K562 (cell line): ENCODE measurements at regions not wholly inside any gene's neighbourhood (a gene's known extent, or its start where the extent isn't known, plus 50 kb on each side); places are given as distances from the start of the nearest gene placed in this dataset.

ENCODE experiments used
- ATAC-seq: fragments of 200-7000 bp; cut with Tn5 transposase; 3 replicates; pipeline ENCODE4 v1.9.1; 2020; ENCODE audit warnings: moderate library complexity
- BruUV-seq: library from RNA; stranded (reverse); fragments of 400-500 nt; replicated peaks from 2 replicates; lab custom pipeline; 2021; lab: Mats Ljungman, UMichigan
- CTCF ChIA-PET: fragments of 300-600 bp; formaldehyde crosslinking; extraction: SDS; loops from one replicate; lab custom pipeline; 2021; ENCODE audit warnings: low intra/inter-chr PET ratio; lab: Yijun Ruan, JAX
- POLR2A ChIA-PET: fragments of 300-600, 350-650 bp; sonication (Branson Sonifier 250); formaldehyde crosslinking; extraction: SDS; loops from one replicate; lab custom pipeline; 2021; ENCODE audit warnings: antibody characterized with exemption, inconsistent platforms; lab: Yijun Ruan, JAX
- DNase-seq, 4 experiments: peaks; one replicate each; pipeline versions ENCODE4 v3.0.0 to v3.0.0-alpha.2; 2011 to 2018; ENCODE audit warnings: low spot score in 3 of 4, mixed read lengths in 3 of 4; ENCODE audit errors: extremely low read depth in 1 of 4
- FAIRE-seq: peaks from 2 replicates; lab custom pipeline; 2011; peaks lifted over from hg19 to GRCh38; lab: Jason Lieb, UNC
- H2AFZ ChIP-seq: 2 replicates; pipeline ENCODE4 v1.6.0; 2011; ENCODE audit warnings: low read depth, low read length, control low read depth, inconsistent platforms
- H3K27ac ChIP-seq: fragments of 200-600 bp; 3 replicates; pipeline ENCODE4 v1.8.0; 2011; ENCODE audit warnings: low read depth, mild to moderate bottlenecking, control low read depth, inconsistent platforms, low read length, moderate library complexity, mixed read lengths; ENCODE audit errors: extremely low read depth
- H3K27me3 ChIP-seq, 2 experiments: fragments of 300-600 bp in 1 of 2; 2 replicates in 1 of 2; 3 replicates in 1 of 2; pipeline versions ENCODE4 v1.6.0 to v1.8.0; 2011; ENCODE audit warnings: inconsistent platforms in 2 of 2, low read length in 2 of 2, mild to moderate bottlenecking in 1 of 2, mixed read lengths in 1 of 2, moderate library complexity in 1 of 2; ENCODE audit not compliant: control insufficient read depth in 2 of 2, insufficient read depth in 2 of 2
- H3K36me3 ChIP-seq: fragments of 300-600 bp; 3 replicates; pipeline ENCODE4 v1.8.0; 2011; ENCODE audit warnings: mild to moderate bottlenecking, low read length, inconsistent platforms; ENCODE audit not compliant: control insufficient read depth, insufficient read depth
- H3K4me1 ChIP-seq, 2 experiments: fragments of 200-600 bp in 1 of 2; replicated peaks in 1 of 2; 2 replicates in 1 of 2; 3 replicates in 1 of 2; pipeline versions ENCODE4 v1.5.1 to v1.8.0; 2011; ENCODE audit warnings: inconsistent platforms in 2 of 2, low read length in 2 of 2, mild to moderate bottlenecking in 1 of 2, mixed read lengths in 1 of 2, moderate library complexity in 1 of 2; ENCODE audit not compliant: control insufficient read depth in 2 of 2, insufficient read depth in 2 of 2
- H3K4me2 ChIP-seq: 2 replicates; pipeline ENCODE4 v1.6.1; 2011; ENCODE audit warnings: low read length, control low read depth, inconsistent platforms, mixed read lengths; ENCODE audit not compliant: insufficient read depth
- H3K4me3 ChIP-seq: fragments of 200-600 bp; sonication (generic), shearing (Covaris generic); 2 replicates; pipeline ENCODE4 v1.5.1; 2016; ENCODE audit warnings: control low read depth, inconsistent platforms
- H3K79me2 ChIP-seq: fragments of 200-600 bp; 3 replicates; pipeline ENCODE4 v1.8.0; 2011; ENCODE audit warnings: low read length, inconsistent platforms; ENCODE audit not compliant: control insufficient read depth, insufficient read depth
- H3K9ac ChIP-seq, 2 experiments: 2 replicates each; pipeline versions ENCODE4 v1.6.0 to v1.6.1; 2011; ENCODE audit warnings: low read depth in 2 of 2, low read length in 2 of 2, control low read depth in 1 of 2, inconsistent platforms in 1 of 2, mild to moderate bottlenecking in 1 of 2, mixed read lengths in 1 of 2; ENCODE audit not compliant: insufficient read depth in 1 of 2
- H3K9me1 ChIP-seq: one replicate; pipeline ENCODE4 v1.6.0; 2011; ENCODE audit warnings: inconsistent platforms, mild to moderate bottlenecking, low read length, moderate library complexity; ENCODE audit not compliant: control insufficient read depth, insufficient read depth
- H3K9me3 ChIP-seq: replicated peaks from 2 replicates; pipeline ENCODE4 v1.5.1; 2011; ENCODE audit warnings: low read depth, low read length, inconsistent platforms; ENCODE audit not compliant: control insufficient read depth, insufficient read depth
- H4K20me1 ChIP-seq: replicated peaks from 2 replicates; pipeline ENCODE4 v1.6.1; 2011; ENCODE audit warnings: low read length, inconsistent platforms, mixed read lengths; ENCODE audit not compliant: control insufficient read depth, insufficient read depth
- CBX2 ChIP-seq: fragments of 200-600 bp; sonication (generic); IDR thresholded peaks from one replicate; pipeline ENCODE4 v1.6.1; 2012; ENCODE audit warnings: mild to moderate bottlenecking, low read length, inconsistent platforms; ENCODE audit not compliant: insufficient read depth, poor library complexity, severe bottlenecking
- ELK3 ChIP-seq: fragments of 450-650 bp; formaldehyde crosslinking; IDR thresholded peaks from 2 replicates; pipeline ENCODE4 v1.4.0; 2020; ENCODE audit warnings: mild to moderate bottlenecking
- HDAC6 ChIP-seq: IDR thresholded peaks from 2 replicates; pipeline ENCODE4 v1.6.1; 2012; ENCODE audit warnings: low read depth, mild to moderate bottlenecking, control low read depth, inconsistent platforms, low read length, moderate library complexity
- JUNB ChIP-seq: fragments of 450-650 bp; formaldehyde crosslinking; conservative IDR thresholded peaks from 2 replicates; pipeline ENCODE4 v1.4.0; 2020; ENCODE audit warnings: mild to moderate bottlenecking
- KAT2B ChIP-seq: IDR thresholded peaks from one replicate; pipeline ENCODE4 v1.6.1; 2012; ENCODE audit warnings: low read depth, mild to moderate bottlenecking, control low read depth, inconsistent platforms, low read length, moderate library complexity
- MIER1 ChIP-seq: fragments of 450-650 bp; IDR thresholded peaks from 2 replicates; pipeline ENCODE4 v1.6.1; 2016; ENCODE audit warnings: antibody characterized with exemption, mild to moderate bottlenecking, low read depth
- NBN ChIP-seq: fragments of 450-650 bp; IDR thresholded peaks from 2 replicates; pipeline ENCODE4 v1.6.1; 2016; ENCODE audit warnings: low read depth, mild to moderate bottlenecking
- SETDB1 ChIP-seq: IDR thresholded peaks from one replicate; pipeline ENCODE4 v1.6.1; 2012; ENCODE audit warnings: low read length, control low read depth, inconsistent platforms
- SMAD3 ChIP-seq: fragments of 450-650 bp; formaldehyde crosslinking; conservative IDR thresholded peaks from 2 replicates; pipeline ENCODE4 v1.4.0; 2020; ENCODE audit warnings: mild to moderate bottlenecking
- SRSF3 ChIP-seq: fragments of 200-400 bp; formaldehyde crosslinking; IDR thresholded peaks from 2 replicates; pipeline ENCODE4 v1.6.1; 2016; ENCODE audit warnings: mild to moderate bottlenecking, low read length, moderate library complexity; ENCODE audit not compliant: insufficient read depth
- TBL1XR1 ChIP-seq, 2 experiments: IDR thresholded peaks; 2 replicates each; pipeline ENCODE4 v1.6.1; 2012; ENCODE audit warnings: improper control_type of control experiment in 2 of 2, low read length in 2 of 2, mild to moderate bottlenecking in 1 of 2
- ZC3H11A ChIP-seq: IDR thresholded peaks from 2 replicates; pipeline ENCODE4 v1.6.1; 2012; ENCODE audit warnings: low read depth, low read length, improper control_type of control experiment
- ZC3H8 ChIP-seq: fragments of 450-650 bp; IDR thresholded peaks from 2 replicates; pipeline ENCODE4 v1.6.1; 2017
- ZMIZ1 ChIP-seq, 2 experiments: fragments of 150-350 bp in 1 of 2; IDR thresholded peaks; 2 replicates each; pipeline ENCODE4 v1.6.1; 2012 to 2016; ENCODE audit warnings: low read depth in 2 of 2, low read length in 2 of 2, mild to moderate bottlenecking in 1 of 2, moderate library complexity in 1 of 2
- ZNF766 ChIP-seq: fragments of 200-800 bp; sonication (Bioruptor generic); conservative IDR thresholded peaks from 2 replicates; pipeline ENCODE4 v1.6.1; 2016; ENCODE audit warnings: missing genetic modification characterization, missing compliant biosample characterization
- ZSCAN32 ChIP-seq: fragments of 450-650 bp; formaldehyde crosslinking; IDR thresholded peaks from 2 replicates; pipeline ENCODE4 v1.4.0; 2020; ENCODE audit warnings: mild to moderate bottlenecking, moderate library complexity
- WGBS: fragments of 100-300 bp; shearing (Covaris generic); methylation state at CpG from one replicate; pipeline ENCODE4 v1.1.6; 2016; ENCODE audit warnings: low coverage, mixed read lengths; ENCODE audit not compliant: insufficient coverage; ENCODE audit errors: missing lambda C conversion rate; 5-methylcytosine and 5-hydroxymethylcytosine counted together
- in situ Hi-C: fragments of 300-500 bp; cut with MboI; formaldehyde crosslinking; loops from 4 replicates; pipeline ENCODE4 v1.15.0; 2018; ENCODE audit warnings: inconsistent platforms, mixed read lengths
- intact Hi-C: fragments of 100-400 bp; cut with micrococcal nuclease; formaldehyde crosslinking; loops from 2 replicates; pipeline ENCODE4 v1.14.2; 2022

GRCh38 chr10:43903451-43903850 lies 254.8 kb upstream of the ZNF32 start:
- H3K9me1 ChIP-seq: no peaks in the 10 kb centered on the region
- no peaks in the 10 kb centered on the region for H3K79me2 ChIP-seq
- TF ChIP-seq HDAC6 (no peak), ZC3H8 (no peak), ZNF766 (CRISPR knock-in tag) (no peak), SETDB1 (no peak), ZSCAN32 (CRISPR knock-in tag) (no peak), KAT2B (no peak), JUNB (no peak), SMAD3 (CRISPR knock-in tag) (no peak), ELK3 (CRISPR knock-in tag) (no peak), NBN (no peak), ZMIZ1 (IDR thresholded peaks at IDR 0.05; ENCODE audit: low read depth in 2 of 2, low read length in 2 of 2) (no peak), CBX2 (no peak), MIER1 (no peak), ZC3H11A (no peak), SRSF3 (no peak), TBL1XR1 (IDR thresholded peaks at IDR 0.05; ENCODE audit: low read length in 2 of 2) (no peak)
- peaks cover 12% of the 10 kb centered on the region; the same call in 1 of the 2 replicates for H4K20me1 ChIP-seq
- H3K36me3 ChIP-seq: no peaks in the 10 kb centered on the region
- H3K9ac ChIP-seq: no peak overlapping the region
- no peak for ATAC-seq
- no peak overlapping the region for H3K27ac ChIP-seq
- intact Hi-C loops (no loop called here), in situ Hi-C loops (no loop called here)
- FAIRE-seq: no peak
- H3K9me3 ChIP-seq: no peaks in the 10 kb centered on the region
- POLR2A ChIA-PET: no interaction called here
- WGBS: 0% methylated on average over 7 of the region's 7 CpGs
- no peaks in the 10 kb centered on the region for H3K4me1 ChIP-seq
- H3K4me2 ChIP-seq: no peak overlapping the region
- no peak overlapping the region for H3K4me3 ChIP-seq
- no peak for DNase-seq
- no peak overlapping the region for H2AFZ ChIP-seq
- peaks cover 12 to 37% of the 10 kb centered on the region in 2 experiments; a peak in 4 of 5 replicates for H3K27me3 ChIP-seq
- CTCF ChIA-PET: no interaction called here
- BruUV-seq: no TSS peak
